Activated T-cell treated with anti-CD3 and anti-CD28 coated beads, Interleukin-2, amount 50 U/mL, for 4 hours (primary cell): ENCODE measurements at regions not wholly inside any gene's neighbourhood (a gene's known extent, or its start where the extent isn't known, plus 50 kb on each side); places are given as distances from the start of the nearest gene placed in this dataset.

Source experiments
- ATAC-seq, 2 donors: fragments of 200-7000 bp; cut with Tn5 transposase; one replicate each; pipeline ENCODE4 v1.10.0; 2021
- DNase-seq: peaks from one replicate; pipeline ENCODE4 v3.0.0-alpha.2; 2020
- H3K27me3 Mint-ChIP-seq: one replicate; pipeline ENCODE4 v1.8.0; 2021; ENCODE audit warnings: low read depth, mixed read lengths
- H3K36me3 Mint-ChIP-seq: one replicate; pipeline ENCODE4 v1.8.0; 2022; ENCODE audit warnings: mixed read lengths; ENCODE audit not compliant: insufficient read depth
- H3K4me1 Mint-ChIP-seq: one replicate; pipeline ENCODE4 v1.8.0; 2021; ENCODE audit warnings: low read depth, mixed read lengths
- H3K4me3 Mint-ChIP-seq: one replicate; pipeline ENCODE4 v1.8.0; 2021; ENCODE audit warnings: mild to moderate bottlenecking, moderate library complexity, mixed read lengths
- H3K9me3 Mint-ChIP-seq: one replicate; pipeline ENCODE4 v1.8.0; 2021; ENCODE audit warnings: mixed read lengths

DNA sequence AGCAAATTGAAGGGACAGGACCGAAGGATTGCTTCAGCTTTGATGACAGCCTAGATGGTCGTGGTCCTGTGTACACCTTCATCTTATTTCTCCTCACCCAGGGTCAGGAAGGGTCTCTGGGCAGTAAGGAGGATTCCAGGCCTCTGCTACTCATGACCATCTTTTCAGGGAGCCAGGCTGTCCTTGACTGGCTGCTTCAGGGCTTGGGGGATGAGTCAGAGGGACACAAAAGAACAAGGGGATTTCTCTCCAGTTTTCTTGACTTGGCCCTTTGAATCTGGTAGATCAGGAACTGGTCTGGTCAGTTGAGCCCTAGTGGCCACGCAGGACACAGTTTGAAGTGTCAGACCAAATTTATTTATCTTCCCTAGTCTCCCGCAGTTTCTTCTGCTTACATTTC is 402.1 kb upstream of the CHD6 start:
- H3K4me1 Mint-ChIP-seq = no peaks in the 10 kb centered on the region
- ATAC-seq (no peak), DNase-seq (no peak)
- peaks cover 3% of the 10 kb centered on the region for H3K27me3 Mint-ChIP-seq
- peaks cover 6% of the 10 kb centered on the region for H3K9me3 Mint-ChIP-seq
- no peak overlapping the region for H3K4me3 Mint-ChIP-seq
- H3K36me3 Mint-ChIP-seq = no peaks in the 10 kb centered on the region

DNA sequence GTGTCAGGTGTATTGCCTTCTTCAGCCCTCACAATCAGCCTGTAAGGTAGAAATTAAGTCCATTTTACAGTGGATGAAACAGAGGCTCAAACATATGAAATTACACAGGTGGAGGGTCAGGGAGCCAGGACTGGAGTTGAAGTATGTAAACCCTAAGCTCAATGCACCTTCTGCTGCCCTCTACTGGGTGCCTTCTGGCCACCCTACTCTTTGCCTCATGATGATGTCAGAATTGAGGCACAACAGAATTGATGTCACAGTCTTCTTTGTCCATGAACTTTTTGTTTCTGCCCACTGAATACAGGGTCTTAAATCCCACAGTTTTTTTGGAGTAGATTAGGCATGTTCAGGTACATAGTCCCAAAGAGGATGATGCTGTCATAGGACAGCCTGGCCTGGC is 400.8 kb upstream of the CHD6 start:
- no peak for DNase-seq
- Mint-ChIP-seq H3K9me3 (peaks cover 6% of the 10 kb centered on the region), H3K36me3 (no peaks in the 10 kb centered on the region), H3K4me3 (no peak overlapping the region), H3K27me3 (peaks cover 3% of the 10 kb centered on the region), H3K4me1 (no peaks in the 10 kb centered on the region)
- no peak for ATAC-seq

DNA sequence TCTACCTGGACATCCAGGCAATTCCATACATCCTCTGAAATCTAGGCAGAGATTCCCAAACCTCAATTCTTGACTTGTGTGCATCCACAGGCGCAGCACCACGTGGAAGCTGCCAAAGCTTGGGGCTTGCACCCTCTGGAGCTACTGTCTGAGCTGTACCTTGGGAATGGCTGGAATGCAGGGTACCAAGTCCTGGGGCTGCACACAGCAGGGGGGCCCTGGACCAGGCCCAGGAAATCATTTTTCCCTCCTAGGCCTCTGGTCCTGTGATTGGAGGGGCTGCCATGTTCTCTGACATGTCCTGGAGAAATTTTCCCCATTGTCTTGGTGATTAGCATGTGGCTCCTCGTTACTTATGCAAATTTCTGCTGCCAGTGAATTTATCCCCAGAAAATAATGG is 391.9 kb upstream of the CHD6 start:
- ATAC-seq (no peak), DNase-seq (no peak)
- Mint-ChIP-seq H3K4me1 (no peaks in the 10 kb centered on the region), H3K9me3 (peaks cover 9% of the 10 kb centered on the region), H3K36me3 (no peaks in the 10 kb centered on the region), H3K27me3 (no peaks in the 10 kb centered on the region), H3K4me3 (no peak overlapping the region)

DNA sequence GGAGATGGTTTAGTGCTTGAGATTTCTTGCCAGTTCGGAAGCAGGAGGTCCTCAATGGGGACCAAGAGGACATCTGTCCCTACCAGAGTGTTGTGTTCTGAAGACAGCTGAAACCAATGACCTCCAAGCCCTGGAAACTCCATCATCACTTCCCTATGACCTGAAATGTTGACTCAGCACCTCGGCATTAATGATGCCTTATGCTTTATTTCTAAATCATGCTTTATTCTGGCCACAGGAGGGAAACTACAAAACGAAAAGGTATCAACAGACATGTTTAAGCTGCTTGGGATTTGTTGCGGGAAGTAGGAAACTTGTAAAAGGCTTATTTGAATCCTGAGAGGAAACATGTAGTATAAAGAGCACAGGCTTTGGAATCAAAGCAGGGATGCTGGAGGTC is 389.1 kb upstream of the CHD6 start:
- peaks cover 9% of the 10 kb centered on the region for H3K9me3 Mint-ChIP-seq
- no peak overlapping the region for H3K4me3 Mint-ChIP-seq
- no peaks in the 10 kb centered on the region for H3K4me1 Mint-ChIP-seq
- no peaks in the 10 kb centered on the region for H3K27me3 Mint-ChIP-seq
- no peaks in the 10 kb centered on the region for H3K36me3 Mint-ChIP-seq
- ATAC-seq (no peak), DNase-seq (no peak)

DNA sequence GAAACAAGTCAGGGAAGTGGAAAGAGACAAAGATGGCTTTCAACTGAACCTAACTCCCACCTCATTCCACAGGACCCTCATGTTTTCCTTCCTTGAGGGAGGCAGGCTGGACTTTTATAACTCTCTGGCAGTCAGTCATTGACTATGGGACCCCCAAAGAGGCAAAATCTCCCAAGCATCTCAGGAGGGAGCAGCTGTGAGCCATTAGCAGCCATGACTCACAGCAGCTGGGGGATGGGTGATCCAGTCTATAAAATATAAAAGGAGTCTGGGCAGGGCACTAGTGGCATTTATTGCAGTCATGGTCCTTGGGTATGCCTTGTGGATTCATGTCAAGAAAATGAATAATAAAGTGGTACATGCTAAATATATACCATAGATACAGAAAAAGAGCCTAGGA is 387.0 kb upstream of the CHD6 start:
- no peaks in the 10 kb centered on the region for H3K27me3 Mint-ChIP-seq
- no peaks in the 10 kb centered on the region for H3K4me1 Mint-ChIP-seq
- peaks cover 4% of the 10 kb centered on the region for H3K9me3 Mint-ChIP-seq
- H3K4me3 Mint-ChIP-seq = no peak overlapping the region
- ATAC-seq = no peak
- no peaks in the 10 kb centered on the region for H3K36me3 Mint-ChIP-seq
- no peak for DNase-seq

DNA sequence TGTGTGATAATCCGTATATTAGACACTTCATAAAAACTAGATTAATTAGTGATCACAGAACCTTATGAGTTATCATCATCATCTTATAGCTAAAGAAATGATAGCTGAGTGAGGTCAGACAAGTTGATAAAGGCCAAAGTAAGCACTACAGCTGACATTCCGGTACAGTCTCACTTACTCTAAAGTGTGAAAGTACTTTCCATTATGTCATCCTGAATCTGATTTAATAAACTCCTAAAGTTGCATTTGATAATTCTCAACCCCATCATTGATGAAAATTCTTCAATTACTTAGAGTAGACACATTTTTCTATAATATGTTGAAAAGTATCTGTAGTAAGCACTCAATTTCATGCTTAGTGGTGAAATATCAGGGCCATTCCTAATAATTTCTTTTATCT is 385.2 kb upstream of the CHD6 start:
- Mint-ChIP-seq H3K4me1 (no peaks in the 10 kb centered on the region), H3K9me3 (peaks cover 6% of the 10 kb centered on the region), H3K4me3 (no peak overlapping the region), H3K36me3 (no peaks in the 10 kb centered on the region), H3K27me3 (no peaks in the 10 kb centered on the region)
- ATAC-seq (no peak), DNase-seq (no peak)

DNA sequence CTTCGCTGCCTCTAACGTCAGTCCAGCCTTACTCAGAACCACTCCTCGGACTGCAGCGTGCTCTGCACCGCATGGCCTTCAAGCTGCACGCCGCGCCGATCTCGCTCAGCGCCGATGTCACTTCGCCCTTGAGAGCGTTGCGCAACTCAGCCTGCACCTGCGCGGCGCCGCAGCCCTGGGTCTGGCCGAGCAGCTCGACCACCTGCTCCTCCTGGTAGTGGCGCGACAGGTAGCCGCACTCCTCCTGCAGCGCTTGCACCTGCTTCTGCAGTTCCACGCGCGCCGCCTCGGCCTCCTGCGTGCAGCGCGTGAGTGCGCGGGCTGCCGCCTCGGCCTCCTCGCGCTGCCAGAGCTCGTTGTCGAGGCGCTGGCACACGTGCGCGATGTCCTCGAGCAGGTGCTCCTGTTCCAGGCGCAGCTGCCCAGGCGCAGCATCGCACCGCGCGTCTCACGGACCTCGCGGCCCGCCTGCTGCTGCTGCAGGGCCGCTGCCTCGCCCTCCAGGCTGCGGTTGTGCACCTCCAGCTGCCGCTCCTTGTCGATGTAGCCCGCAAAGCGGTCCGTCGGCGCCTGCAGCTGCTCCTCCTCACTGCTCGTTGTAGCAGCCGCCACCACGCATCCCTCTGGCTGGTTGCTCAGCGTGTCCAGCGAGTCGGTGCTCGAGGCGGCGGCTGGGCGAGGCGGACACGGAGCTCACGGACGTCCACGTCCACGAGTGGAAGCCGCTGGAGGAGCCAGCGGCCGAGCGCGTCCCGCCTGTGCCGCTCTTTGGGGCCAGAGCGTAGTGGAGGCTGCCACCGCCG is 380.6 kb upstream of the CHD6 start:
- DNase-seq (no peak), ATAC-seq (no peak)
- Mint-ChIP-seq H3K9me3 (peaks cover 10% of the 10 kb centered on the region), H3K4me1 (no peaks in the 10 kb centered on the region), H3K4me3 (no peak overlapping the region), H3K27me3 (no peaks in the 10 kb centered on the region), H3K36me3 (no peaks in the 10 kb centered on the region)

DNA sequence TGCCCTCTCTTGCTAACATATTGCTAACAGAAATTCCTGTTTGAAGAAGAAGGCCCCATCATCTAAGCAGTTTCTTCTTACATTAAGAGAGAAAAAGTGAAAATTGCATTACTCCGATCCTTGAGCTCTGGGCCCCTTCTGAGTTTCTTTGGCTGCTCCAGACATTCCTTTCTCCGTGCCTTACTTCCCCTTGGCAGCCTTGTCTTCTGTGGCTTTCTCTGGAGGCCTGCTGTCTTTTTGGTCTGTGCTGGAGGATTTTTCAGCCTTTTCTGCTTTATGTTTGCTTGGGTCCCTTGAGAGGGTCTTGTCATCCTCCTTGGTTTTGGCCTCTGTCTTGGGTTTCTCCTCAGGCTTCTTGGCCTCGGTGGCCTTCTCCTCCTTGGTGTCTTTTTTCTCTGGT is 378.8 kb upstream of the CHD6 start:
- Mint-ChIP-seq H3K9me3 (peaks cover 10% of the 10 kb centered on the region), H3K4me3 (no peak overlapping the region), H3K27me3 (no peaks in the 10 kb centered on the region), H3K36me3 (no peaks in the 10 kb centered on the region), H3K4me1 (no peaks in the 10 kb centered on the region)
- no peak for DNase-seq
- no peak for ATAC-seq

DNA sequence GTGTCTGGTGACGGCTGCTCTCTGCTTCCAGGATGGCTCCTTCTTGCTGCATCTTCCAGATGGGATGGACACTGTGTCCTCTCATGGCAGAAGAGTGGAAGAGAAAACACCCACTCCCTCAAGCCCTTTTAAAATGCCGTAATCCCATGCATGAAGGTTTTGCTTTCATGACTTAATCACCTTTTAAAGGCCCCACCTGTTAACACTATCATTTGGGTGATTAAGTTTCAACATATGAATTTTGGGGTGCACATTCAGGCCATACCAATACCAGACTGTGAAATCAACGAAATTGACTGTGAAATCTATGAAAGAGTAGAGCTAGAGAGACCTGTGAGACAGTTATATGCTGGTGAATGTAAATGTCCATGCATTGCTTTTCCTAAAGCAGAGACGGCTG is 374.3 kb upstream of the CHD6 start:
- DNase-seq (no peak), ATAC-seq (no peak)
- Mint-ChIP-seq H3K4me3 (no peak overlapping the region), H3K36me3 (no peaks in the 10 kb centered on the region), H3K27me3 (peaks cover 2% of the 10 kb centered on the region), H3K9me3 (peaks cover 3% of the 10 kb centered on the region), H3K4me1 (no peaks in the 10 kb centered on the region)

DNA sequence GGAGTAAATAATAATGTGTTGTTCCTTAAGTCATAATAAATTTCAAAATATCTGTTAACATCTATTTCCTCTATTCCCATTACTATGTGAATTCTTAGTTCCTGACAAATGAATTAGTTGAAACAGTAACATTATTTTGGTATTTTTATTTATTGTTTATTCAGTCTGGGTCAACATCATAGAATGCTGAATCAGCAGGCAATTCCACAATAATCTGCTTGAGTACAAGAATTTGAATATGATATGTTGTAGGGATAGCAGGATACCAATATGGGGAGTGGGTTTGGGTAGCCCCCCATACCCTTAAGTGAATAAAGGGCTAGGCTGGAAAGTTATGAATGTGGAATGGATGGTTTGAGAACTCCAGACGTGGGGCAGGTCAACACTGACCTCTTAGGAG is 373.2 kb upstream of the CHD6 start:
- ATAC-seq (no peak), DNase-seq (no peak)
- no peak overlapping the region for H3K4me3 Mint-ChIP-seq
- no peaks in the 10 kb centered on the region for H3K4me1 Mint-ChIP-seq
- peaks cover 3% of the 10 kb centered on the region for H3K9me3 Mint-ChIP-seq
- peaks cover 2% of the 10 kb centered on the region for H3K27me3 Mint-ChIP-seq
- no peaks in the 10 kb centered on the region for H3K36me3 Mint-ChIP-seq

DNA sequence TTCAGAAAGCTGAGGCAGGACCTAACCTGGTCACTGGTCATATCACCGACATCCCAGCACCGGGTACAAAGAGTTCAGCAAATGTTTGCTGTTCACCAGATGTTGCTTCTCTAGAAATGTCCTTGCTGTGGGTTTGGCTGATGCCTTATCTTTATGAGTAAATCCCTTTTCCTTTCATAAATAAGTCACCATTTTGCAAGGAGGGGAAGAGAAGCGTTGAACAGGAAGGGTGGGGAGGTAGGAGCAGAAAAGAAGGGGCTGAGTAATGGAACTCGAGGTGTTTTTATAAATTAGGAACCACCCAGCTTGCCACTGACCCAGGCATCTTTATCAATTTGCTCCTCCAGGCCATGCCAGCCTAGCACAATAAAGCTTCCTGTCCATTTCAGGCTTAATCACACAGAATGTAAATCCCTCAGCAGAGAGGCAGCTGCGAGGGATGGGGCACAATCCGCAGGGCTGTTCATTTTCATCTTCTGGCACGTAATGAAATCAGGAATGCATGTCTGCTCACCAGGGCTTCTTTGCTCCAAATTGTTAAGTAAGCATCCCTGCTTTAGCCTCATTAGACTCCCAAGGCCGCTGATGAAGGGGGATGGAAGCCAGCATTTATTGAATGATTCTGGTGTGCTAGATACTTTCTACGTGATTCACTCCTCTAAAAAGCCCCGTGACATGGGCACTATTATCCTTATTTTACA is 371.9 kb upstream of the CHD6 start:
- H3K27me3 Mint-ChIP-seq = peaks cover 2% of the 10 kb centered on the region
- no peaks in the 10 kb centered on the region for H3K36me3 Mint-ChIP-seq
- no peak for ATAC-seq

DNA sequence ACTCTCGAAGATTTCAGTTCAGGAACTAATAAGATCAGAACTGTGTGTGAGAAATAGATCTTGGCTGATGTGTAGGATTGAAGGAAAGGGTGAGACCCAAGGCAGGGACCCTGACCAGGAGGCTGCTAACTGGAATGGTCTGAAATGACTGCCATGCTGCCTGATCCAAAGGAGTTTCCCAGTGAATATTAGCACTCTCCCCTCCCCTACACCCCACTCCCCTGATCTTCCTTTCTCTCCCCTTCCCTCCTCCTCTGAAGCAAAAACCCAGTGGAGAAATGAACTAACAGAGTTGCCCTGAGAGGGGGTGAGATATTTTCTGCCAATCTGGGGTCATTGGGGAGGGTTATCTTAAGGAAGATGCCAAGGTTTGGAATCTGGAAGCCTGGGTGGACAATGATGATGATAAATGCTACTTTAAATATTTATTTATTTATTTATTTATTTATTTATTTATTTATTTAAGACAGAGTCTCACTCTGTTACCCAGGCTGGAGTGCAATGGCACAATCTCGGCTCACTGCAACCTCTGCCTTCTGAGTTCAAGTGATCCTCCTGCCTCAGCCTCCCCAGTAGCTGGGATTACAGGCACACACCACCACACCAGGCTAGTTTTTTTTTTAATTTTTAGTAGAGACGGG is 371.0 kb upstream of the CHD6 start:
- no peaks in the 10 kb centered on the region for H3K36me3 Mint-ChIP-seq
- ATAC-seq (no peak), DNase-seq (no peak)
- H3K27me3 Mint-ChIP-seq = peaks cover 2% of the 10 kb centered on the region
- H3K4me1 Mint-ChIP-seq = no peaks in the 10 kb centered on the region
- no peaks in the 10 kb centered on the region for H3K9me3 Mint-ChIP-seq
- H3K4me3 Mint-ChIP-seq = no peak overlapping the region

More for the DNA sequence above, 371.9 kb upstream of the CHD6 start:
- Mint-ChIP-seq H3K4me1 (no peaks in the 10 kb centered on the region), H3K4me3 (no peak overlapping the region), H3K9me3 (peaks cover 2% of the 10 kb centered on the region)
- no peak for DNase-seq

DNA sequence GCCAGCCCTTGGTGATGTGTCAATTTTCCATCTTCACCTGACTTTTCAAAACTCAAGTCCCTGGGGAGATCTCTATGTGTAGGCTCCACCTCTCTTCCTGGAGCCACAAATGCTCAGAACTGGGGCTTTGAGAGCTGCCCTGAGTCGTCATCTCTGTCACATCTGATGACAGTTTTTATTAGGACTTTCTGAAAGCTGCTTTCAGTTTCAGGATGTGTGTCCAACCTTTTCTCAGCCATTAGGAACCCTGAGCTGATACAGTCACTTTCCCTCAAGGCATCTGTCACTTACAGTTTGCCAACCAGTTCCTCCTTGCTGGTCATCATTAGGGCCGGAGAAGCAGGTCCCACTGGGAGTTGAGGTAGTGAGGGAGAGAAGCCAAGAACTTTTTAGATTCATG is 365.9 kb upstream of the CHD6 start:
- H3K4me1 Mint-ChIP-seq = no peaks in the 10 kb centered on the region
- H3K36me3 Mint-ChIP-seq = no peaks in the 10 kb centered on the region
- H3K4me3 Mint-ChIP-seq = no peak overlapping the region
- peaks cover 2% of the 10 kb centered on the region for H3K27me3 Mint-ChIP-seq
- no peaks in the 10 kb centered on the region for H3K9me3 Mint-ChIP-seq
- ATAC-seq = no peak
- DNase-seq = no peak

DNA sequence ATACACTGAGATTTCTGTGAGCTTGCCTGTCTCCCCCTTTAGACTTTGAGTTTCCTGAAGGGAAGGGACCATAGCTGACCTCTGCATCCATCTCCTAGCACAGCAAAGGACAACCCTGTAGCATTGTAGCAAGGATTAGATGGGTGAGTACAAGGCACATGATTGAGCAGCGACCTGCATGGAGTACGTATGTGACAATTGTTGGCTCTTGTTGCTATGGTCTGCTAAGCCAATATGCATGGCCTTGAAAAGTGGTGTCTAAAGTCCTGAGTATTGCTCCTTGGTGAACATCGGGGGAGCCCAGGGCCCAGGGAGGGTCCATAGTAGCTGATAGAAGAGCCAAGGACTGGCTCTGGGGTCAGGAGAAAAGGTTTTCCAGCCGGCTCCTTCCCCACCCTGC is 365.0 kb upstream of the CHD6 start:
- no peaks in the 10 kb centered on the region for H3K36me3 Mint-ChIP-seq
- H3K4me3 Mint-ChIP-seq = no peak overlapping the region
- no peaks in the 10 kb centered on the region for H3K27me3 Mint-ChIP-seq
- no peaks in the 10 kb centered on the region for H3K9me3 Mint-ChIP-seq
- ATAC-seq (no peak), DNase-seq (no peak)
- no peaks in the 10 kb centered on the region for H3K4me1 Mint-ChIP-seq

DNA sequence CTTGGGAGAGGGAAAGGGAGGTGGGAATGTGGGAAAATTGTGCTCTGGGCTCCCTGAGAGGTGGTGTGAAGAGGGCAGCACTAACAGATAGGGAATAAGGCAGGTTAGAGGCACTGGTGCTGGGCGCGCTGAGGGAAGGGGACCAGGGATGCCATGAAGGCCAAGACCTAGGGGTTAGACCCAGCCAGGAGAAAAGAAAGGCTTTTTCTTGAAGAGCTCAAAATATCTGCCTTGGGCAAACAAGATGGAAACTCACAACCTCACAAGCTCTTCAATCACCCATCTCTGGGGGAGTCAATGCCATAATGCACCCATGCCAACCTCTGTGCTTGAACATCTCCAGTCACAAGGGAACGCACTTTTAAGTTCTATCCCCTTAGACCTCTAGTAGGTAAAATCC is 363.6 kb upstream of the CHD6 start:
- H3K4me3 Mint-ChIP-seq = no peak overlapping the region
- DNase-seq (no peak), ATAC-seq (no peak)
- no peaks in the 10 kb centered on the region for H3K27me3 Mint-ChIP-seq
- no peaks in the 10 kb centered on the region for H3K4me1 Mint-ChIP-seq
- no peaks in the 10 kb centered on the region for H3K36me3 Mint-ChIP-seq
- no peaks in the 10 kb centered on the region for H3K9me3 Mint-ChIP-seq
